ENCODE measurements at regions not wholly inside any gene's neighbourhood (a gene's known extent, or its start where the extent isn't known, plus 50 kb on each side); places are given as distances from the start of the nearest gene placed in this dataset.
A peak's percentile ranks its signal among the peaks of the same experiment; 100 is the strongest.
"Not testable (repeated sequence)": the region's sequence is repeated elsewhere in the genome, so short reads cannot be mapped to it uniquely, and the experiment has no call there.

- DNase-seq (ENCODE audit: low spot score) = not testable (repeated sequence)
These were observed 106.0 kb upstream of the CADM1 start for GRCh38 chr11:115610234-115610633.

- DNase-seq (ENCODE audit: low spot score) = no peak
These were observed 104.8 kb upstream of the CADM1 start for GRCh38 chr11:115608976-115609375.

DNA sequence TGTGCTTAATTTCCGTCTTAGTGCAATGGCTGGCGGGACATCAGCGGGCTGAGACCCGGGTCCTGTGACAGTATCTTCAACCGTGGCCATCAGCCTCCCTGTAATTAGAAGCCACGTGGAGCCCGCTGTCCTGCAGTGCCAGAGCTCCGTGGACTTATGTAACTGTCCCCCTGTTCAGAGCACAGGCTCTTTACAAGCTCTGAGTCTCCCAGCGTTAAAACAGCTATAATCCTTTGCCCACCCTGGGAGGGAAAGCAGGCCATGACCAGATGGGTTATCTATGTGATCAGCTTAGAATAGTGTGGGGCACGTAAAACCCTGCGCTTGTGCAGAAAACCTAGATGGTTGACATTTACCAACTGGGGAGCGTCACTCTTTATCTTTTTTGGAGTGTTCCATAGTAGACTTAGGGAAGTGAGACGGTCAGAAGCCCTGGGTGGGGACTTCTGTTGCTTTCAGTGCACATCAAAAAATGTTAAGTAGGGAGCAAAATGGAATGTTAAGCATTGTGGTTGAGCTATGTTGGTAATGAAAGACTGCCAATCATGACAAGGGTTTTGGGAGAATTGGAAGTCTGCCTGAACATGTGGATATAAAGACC is 103.5 kb upstream of the CADM1 start:
- no peak for DNase-seq (ENCODE audit: low spot score)

DNA sequence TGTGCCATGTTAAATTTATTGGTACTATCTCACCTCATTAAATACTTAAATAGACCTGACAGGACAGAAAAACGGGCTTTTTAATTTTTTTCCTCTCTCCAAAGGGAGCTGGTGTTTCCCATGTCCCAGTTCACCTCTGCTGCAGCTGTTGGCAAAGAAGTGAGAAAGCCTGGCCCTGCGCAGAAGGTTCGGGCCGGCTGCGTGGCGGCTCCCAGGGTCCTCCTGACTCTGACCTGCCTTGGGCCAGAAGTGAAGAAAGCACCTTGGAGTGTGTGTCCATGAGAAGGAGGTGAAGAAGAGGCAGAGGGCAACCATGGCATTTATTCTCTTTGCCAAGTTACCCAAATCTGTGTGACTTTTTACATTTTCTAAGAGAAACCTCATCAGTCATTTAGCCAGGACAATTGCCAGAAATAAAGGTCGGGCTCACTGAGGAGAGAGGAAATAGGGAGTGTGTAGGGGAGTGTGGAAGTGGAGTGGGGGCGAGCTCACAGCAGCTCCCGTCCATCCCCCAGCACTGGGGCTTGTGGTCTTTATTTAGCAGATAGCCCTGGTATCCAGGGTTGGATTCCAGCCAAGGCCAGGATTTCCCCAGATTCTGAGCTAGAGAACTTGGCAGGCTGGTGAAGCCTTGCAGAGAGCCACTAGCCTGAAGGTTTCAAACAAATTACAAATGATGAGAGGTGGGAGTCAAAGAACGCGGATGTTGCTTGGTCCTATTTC is 102.4 kb upstream of the CADM1 start:
- no peak for DNase-seq (ENCODE audit: low spot score)

- DNase-seq (ENCODE audit: low spot score) = no peak
These were observed 101.8 kb upstream of the CADM1 start for GRCh38 chr11:115605871-115606497.

GRCh38 chr11:115605397-115605796 is 101.2 kb upstream of the CADM1 start:
- not testable (repeated sequence) for DNase-seq (ENCODE audit: low spot score)

DNA sequence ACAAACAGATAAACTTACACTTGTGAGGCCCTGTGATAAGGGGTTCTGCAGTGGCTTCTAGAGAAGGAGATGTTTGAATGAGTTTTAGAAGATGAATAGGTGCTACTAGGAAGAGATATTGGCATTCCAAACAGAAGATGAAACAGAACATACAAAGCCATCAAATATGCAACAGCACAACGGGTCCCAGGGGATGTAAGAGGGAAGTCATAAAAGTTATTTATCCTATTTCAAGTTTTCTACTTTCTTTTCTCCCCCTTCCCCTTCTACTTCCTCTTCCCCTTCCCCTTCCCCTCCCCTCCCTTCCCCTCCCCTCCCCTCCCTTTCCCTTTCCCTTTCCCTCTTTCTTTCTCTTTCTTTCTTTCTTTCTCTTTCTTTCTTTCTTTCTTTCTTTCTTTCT is 94.9 kb upstream of the CADM1 start:
- no peak for DNase-seq (ENCODE audit: low spot score)

DNA sequence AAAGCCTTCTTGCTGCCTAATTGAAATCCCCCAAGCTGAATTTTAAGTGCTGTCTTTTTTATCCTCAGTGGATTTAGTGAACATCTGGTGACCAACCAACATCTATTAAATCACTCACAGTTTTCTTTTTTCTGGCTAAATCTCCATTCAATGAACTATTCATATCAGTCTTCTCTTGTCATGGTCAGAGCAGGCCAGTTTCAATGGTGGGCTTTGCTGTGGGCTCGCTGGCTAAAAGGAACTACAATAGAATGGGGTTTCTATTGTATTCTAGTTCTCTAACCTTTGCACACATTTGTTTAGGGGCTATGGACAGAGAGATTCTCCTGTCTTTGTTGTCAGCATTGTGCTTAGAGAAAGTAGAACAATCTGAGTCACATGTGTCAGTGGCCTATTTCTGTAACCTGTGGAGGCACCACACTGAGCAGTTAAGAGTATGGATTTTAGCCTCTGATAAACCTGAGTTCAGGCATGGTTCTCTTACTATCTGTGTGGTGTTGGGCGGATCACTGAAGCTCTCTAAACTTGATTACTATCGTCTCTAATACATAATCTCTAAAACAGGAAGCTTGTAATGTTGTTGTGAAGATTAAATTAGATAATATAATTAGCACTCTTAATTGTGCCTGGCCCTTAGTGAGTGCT is 94.2 kb upstream of the CADM1 start:
- no peak for DNase-seq (ENCODE audit: low spot score)

DNA sequence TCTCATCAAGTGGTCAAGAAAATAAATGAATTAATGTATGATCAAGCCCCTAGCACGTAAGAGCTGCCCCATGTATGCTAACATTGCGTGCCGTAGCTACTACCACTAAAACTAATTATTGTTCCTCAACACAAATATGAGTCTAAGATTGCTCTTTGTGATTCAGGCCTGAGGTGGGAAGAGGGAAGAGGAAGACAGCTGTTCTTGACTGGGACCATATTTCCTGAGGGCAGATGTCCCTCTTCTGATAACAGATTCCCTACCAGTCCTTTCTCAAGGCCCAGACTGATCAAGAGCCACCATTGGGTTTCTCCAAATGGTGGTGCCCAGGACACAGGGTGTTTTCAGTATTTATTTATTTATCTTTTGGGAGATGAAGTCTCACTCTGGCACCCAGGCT is 87.2 kb upstream of the CADM1 start:
- DNase-seq (ENCODE audit: low spot score) = no peak

GRCh38 chr11:115590254-115590653 is 86.0 kb upstream of the CADM1 start:
- DNase-seq (ENCODE audit: low spot score) = no peak

DNA sequence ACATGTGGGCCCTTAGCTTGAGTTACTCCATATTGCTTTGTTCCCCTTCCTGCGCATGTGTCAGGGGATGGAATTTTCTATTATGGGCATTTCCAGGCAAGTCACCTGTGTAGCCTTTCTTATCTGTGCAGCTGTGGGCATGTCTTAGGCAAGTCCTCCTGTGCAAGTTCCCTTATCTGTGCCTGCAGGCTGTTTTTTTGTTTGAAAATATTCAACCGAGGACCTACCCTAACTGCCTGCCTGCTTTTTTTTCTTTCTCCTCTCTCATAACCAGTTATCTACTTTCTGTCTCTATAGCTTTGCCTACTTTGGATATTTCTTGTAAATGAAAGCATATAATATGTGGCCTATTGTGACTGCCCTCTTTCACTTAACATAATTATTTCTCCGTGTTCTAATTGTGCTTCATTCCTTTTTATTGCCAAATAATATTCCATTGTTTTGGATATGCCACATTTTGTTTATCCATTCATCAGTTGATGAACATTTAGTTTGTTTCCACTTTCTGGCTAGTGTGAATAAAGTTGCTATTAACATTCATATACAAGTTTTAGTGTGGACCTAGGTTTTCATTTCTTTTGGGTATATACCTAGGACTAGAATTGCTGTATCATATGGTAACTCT is 83.6 kb upstream of the CADM1 start:
- no peak for DNase-seq (ENCODE audit: low spot score)

DNA sequence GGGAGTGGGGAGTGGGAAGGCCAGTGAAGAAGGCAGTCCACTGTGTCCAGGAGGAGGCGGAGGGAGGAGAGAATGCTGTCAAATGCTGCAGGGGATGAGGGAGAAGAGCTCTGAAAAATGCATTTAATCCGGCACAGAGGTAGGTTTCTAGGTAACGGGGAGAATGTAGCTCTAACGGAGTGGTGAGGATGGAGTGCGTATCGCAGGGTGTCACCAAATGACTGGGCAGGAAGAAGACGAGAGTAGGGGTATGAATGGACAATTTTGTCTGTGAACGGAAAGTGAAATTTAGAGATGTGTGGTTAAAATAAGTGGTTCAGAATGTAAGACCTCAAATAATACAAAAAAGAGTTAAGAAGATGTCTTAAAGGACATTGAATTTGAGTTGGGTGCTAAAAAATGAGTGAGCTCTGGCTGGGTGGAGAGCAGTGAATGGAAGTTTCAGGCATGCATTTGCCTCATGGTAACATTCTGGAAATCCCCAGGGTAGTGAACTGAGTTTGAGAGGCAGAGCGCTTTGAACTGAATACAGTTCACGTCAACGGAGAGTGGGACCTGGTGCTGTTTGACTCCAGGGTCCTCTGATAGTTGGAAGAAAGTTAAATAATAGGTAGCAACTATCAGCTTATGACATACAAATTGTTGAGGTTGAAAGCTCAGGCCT is 81.3 kb upstream of the CADM1 start:
- no peak for DNase-seq (ENCODE audit: low spot score)

- peak; percentile 18 for DNase-seq (ENCODE audit: low spot score)
These were observed 77.8 kb upstream of the CADM1 start for GRCh38 chr11:115581871-115582639.

DNA sequence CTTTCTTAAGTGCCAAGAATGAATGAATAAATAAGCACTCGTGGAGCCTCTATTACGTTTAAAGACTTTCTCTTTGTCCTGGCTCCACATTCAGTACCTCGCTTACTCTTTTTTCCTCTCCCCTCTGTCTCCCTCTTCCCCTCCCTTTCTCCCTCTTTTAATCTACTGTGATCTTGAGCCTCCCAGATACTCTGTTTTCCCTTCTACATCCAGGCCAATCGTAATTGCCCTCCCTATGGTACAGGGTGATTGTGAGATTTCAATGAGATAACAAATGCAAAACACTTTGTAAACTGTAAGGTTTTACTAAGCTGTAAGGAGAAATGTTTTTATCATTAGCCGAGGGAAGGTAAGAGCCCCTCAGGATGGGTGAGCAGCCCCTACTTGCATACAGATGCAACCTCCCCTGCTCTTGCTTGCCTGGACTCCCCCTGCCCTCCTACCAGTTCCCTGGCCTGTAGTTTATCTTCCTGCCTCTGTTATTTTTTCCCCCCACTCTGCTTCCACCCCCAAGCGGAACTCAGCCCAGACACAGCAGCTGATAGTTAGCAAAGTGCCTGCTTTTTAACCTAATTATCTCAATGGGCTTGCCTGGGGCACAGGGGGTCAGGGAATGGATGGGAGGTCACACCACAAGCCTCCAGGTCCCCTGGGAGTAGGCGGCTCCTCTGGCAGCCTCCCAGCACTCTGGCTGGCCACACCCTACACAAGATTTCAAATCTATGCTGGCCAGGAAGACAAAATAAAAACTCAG is 76.9 kb upstream of the CADM1 start:
- peak; percentile 20 for DNase-seq (ENCODE audit: low spot score)

GRCh38 chr11:115580416-115580815 is 76.2 kb upstream of the CADM1 start:
- DNase-seq (ENCODE audit: low spot score) = no peak

DNA sequence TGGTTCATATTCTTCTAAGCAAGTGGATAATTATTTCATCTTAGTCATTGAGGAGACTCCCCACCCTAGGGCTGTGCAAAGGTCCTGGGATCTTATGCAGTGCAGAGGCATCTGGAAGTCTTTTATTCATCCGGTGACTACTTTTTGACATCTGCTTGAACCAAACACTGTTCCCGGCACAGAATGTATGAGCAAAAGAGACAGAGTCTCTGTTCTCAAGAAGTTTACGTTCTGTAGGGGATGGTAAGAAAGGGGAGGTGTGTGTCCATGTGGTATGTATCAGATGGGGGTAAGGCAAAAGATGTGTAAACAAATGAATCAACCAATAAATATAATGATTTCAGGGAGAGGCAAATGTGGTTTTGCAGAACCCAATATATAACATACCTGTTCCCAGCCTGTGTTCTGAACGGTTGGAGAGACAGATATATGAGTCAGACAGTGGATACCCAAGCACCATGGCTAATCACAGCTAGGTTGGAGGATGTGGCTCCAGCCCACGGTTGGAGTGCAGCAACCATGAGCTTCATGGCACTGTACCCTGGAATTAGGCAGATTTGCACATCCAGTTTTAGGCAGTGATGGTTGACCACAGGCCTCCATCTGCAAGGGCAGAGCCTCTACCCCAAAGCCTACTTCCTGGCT is 75.1 kb upstream of the CADM1 start:
- no peak for DNase-seq (ENCODE audit: low spot score)

DNA sequence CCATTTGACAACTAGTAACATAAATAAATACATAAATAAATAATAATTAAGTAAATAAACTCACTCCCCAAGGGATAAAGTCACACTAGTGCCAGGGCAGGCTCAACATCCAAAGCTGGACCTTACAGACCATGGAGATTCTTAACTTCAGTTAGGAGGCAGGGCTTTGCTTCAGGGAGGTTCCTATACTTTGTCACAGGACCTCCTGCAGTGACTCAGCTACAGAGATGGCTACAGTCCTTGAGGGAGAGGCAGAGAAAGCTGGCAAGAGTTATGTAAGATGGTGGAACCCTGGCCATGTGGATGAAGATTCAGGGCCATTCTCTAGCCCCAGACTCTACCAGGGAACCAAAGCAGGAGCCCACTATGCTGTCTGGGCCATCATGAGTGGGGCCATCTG is 74.1 kb upstream of the CADM1 start:
- DNase-seq (ENCODE audit: low spot score) = no peak

GRCh38 chr11:115577701-115578100 is 73.5 kb upstream of the CADM1 start:
- no peak for DNase-seq (ENCODE audit: low spot score)

DNA sequence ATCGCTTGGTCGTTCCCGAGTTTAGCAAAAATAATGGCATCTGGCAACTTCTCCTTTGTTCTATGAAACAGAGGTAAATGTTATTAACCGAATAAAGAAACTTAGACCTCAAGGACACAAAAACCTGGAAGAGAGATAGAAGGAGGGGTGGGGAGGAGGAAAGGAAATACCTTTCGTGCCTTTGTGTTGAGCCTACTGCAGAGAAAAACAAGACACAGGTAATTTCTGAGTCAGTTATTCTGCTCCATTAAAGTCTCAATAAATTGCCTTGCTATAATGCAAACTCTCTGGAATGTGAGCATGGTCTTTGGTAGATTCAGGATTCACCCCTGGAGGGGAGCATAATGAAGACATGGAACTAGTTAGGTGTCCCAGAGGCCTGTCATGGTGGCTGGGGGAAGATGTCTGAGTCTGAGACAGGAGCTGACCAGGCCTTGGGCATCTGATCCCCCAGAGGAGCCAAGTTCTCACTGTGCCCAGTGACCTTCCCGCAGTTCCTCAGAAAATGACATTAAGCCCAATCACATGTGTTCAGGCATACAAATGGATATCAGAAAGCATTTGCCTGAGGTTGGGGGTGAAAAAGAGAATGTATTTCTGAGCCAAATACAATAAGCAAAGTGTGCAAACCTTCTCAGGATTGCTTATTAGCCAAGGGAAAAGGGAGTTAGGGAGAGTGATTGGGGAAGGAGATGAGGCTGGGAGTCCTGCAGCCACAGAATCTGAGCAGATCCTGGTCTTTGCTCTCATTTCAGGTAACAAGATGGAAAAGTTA is 72.6 kb upstream of the CADM1 start:
- DNase-seq (ENCODE audit: low spot score) = no peak
